HG03135 (cell line): ENCODE measurements at regions not wholly inside any gene's neighbourhood (a gene's known extent, or its start where the extent isn't known, plus 50 kb on each side); places are given as distances from the start of the nearest gene placed in this dataset.
A peak's percentile ranks its signal among the peaks of the same experiment; 100 is the strongest.

Experiments used
- ATAC-seq: cut with Tn5 transposase; IDR thresholded peaks from one replicate; pipeline ENCODE4 v1.9.1; 2021; ENCODE audit warnings: mild to moderate bottlenecking, moderate library complexity; ENCODE audit not compliant: unreplicated experiment

DNA sequence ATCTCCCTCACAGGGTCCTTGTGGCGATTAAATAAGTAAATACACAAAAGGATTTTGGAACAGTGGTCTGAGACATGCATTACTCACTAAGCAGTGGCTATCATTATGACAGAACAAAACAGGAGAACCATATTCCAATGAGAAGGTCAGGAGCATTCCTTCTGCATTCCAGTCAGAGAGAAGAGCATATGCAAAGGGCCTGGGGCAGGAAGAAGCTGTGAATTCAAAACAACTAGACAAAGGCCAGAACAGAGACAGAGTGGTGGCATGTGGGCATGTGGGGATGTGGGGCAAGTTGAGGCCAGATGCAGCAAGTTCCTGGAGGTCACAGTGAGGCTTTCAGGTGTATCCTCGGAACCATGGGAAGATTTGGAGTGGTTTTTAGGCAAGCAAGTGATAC lies 70.1 kb upstream of the VRK1 start:
- no peak for ATAC-seq

DNA sequence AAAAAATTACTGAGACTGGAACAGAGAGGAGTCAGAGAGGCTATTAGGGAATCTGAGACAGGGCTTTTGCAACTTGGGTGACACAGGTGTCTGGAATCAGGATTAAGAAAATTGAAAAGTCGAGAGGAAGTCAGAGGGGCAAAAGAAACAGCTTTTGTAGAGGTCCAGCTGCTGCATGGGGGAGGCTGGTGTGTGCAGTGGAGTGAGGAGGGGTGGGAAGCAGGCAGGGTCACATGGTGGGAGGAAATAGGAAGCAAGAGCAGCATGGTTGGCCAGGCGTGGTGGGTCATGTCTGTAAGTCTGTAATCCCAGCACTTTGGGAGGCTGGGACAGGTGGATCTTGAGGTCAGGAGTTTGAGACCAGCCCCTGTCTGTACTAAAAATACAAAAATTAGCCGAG lies 69.7 kb upstream of the VRK1 start:
- ATAC-seq, result no peak

DNA sequence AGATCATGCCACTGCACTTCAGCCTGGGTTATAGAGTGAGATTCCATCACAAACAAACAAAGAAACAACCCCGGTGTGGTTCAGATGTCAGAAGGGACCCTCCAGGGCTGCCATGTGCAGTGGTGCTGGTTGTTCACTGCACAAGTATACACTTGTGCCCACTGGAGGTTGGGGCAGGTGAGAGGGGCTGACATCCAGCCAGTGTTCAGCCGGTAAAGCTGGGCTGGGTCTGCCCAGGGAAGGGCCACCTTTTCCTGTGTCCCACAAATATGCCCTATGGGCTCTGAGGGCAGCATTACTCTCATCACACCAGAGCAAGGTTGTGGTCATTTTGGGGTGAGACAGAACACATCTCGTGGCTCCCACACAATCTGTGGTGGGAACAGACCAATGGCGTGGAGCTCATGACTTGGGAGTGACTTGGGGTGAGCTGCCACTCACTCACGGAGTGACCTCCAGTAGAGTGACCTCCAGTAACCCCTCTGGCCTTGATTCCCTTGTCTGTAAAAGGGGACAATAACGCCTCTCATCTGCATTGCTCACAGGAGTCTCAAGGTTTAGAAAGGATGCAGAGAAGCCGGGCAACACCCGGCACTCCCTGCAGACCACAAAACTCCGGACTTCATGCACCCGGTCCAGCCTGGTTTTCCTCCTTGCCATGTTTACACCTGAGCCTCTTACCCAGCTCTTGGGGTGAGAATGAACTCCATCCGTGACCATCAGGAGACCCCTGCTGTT lies 69.0 kb upstream of the VRK1 start:
- no peak for ATAC-seq

DNA sequence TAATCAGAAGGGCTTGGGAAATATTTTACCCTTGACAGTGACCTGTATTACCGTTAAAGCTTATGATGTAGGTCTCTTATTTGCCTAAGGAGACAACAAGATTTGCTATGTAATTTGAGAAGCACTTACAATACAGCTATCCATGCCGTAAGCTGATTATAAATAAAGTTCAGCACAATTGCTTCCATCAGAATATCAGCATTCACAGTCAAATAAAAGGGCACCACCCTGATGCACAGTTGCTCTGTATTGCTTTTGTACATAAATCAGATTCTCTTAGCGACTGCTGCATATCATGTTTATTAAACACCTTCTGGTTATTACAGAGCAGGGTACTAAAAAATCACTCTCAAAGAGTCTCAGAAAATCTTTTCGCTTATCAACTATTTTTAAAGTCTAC lies 67.3 kb upstream of the VRK1 start:
- no peak for ATAC-seq

DNA sequence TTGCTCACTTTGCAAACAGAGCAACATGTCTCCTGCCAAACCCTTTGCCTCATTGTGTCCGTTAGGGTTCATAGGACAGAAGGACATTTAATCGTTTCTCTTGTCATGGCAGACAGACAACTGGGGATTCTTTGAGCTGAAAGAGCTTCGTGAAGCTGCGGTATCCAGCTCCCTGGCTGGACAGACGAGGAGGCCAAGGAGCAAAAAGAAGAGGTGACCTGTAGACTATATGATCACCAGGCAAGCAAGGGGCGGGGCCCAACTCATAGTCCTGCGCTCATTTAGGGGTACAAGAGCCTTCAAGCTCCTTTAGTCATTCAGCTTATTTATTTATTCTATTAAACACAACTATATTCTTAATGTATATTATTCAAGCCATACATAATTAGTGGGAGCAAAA lies 66.8 kb upstream of the VRK1 start:
- ATAC-seq, result no peak

DNA sequence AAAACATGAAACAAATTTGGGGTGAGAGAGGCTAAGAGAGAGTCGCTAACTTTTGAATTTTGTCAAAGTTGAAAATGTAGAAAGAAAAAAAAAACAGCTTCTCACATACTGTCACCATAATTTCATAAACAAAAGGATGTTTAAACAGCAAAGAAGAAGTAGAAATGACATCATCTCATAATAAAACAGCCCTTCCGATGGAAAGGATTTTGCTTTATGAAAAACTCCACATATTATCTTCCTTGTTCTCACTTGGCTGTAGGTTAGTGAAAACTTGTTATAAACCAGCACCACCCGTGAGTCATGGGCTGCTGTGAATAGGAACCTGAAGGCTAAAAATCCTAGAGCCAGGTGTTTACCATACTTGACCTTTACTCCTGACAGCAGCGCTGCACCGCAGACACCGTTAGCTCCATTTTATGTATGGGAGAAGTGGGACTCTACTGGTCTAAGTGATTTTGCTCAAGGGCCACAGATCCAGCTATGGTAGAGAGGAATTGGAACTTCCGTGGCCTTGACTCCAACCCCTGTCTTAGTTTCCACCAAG lies 63.0 kb upstream of the VRK1 start:
- no peak for ATAC-seq

DNA sequence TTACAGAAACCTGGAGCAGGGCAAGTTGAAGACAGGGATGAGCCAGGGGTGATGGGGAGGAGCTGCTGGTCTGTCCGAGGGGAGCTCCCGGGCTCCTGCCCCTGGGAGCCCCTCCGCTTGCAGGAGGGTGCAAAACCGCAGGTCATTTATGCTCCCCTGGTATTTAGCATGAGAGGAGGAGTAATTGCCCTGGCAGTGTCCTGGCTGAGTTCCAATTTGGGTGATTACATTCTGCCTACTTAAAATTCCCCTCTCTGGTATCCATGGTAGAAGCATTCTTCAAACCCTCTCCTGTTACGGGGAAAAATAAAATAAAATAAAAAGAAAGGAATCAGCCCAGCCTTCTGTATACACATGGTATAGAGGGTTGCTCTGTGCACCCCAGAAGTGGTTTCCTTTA lies 61.7 kb upstream of the VRK1 start:
- no peak for ATAC-seq

DNA sequence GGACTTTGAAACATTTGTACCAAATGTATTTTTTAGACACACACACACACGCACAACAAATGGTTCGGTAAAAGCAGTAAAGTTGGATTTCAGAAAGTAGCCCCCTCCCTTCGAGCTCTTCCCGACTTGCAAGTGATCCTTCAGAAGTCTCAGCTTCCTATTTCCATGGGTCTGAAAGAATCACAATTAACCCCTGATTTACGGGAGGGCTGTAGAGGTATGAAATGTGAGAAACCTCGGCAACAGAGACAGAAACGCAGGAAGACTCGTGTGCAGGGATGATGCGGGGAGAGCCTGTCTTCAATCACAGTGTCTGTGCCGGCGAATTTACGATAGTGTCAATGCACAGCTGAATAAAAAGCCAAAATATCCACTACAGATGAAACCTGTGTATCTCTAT lies 60.7 kb upstream of the VRK1 start:
- ATAC-seq, result no peak

DNA sequence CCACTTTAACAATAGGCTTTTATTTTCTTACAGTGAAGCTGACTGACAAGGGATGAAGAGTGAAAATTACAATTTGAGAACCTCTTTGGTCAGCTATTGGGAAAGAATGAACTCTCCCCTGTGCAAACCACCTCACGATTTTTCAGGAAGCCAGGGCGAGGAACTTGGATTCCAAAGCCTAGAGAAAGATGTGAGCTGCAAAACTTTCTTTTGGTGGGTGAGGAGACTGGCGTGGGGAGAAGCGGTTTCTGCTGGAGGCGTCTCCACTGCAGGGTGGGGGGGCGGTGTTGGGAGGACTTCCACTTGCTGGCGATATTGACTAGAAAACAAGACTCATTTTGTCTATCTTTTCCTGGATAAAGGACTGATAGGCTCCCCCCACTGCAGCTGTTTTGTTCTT lies 59.3 kb upstream of the VRK1 start:
- ATAC-seq, result no peak

DNA sequence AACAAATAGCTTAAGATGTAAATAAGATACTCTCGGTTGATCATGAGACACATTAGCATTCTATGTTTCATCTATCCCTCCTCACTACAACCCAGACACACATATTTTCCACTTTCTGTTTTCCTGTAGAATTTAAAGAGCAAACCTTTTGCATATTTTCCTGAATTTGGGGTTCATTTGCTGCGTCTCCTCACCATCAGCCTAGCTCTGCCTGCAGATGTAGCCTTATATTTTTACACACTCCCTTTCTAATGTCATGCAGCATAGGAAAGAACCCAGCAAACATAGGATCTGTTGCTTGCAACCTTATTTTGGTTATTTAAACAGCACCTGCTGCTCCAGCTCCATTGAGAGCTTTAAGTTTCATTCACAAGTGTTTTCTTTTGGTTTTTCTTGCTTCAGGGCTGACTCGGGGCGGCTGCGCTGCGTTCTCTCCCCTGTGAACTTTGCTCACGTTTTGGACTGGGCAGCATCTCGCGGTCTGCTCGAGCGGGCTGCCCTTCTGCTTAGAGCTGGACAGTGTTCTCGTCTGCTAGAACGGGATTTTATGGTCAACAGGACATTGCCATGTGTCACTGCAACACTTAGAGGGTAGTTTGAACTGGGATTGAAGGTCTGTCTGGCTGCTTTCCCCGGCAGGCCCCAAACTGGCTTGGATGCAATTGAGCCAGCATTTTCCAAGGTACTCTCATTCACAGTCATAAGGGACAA lies 57.8 kb upstream of the VRK1 start:
- ATAC-seq, result no peak

DNA sequence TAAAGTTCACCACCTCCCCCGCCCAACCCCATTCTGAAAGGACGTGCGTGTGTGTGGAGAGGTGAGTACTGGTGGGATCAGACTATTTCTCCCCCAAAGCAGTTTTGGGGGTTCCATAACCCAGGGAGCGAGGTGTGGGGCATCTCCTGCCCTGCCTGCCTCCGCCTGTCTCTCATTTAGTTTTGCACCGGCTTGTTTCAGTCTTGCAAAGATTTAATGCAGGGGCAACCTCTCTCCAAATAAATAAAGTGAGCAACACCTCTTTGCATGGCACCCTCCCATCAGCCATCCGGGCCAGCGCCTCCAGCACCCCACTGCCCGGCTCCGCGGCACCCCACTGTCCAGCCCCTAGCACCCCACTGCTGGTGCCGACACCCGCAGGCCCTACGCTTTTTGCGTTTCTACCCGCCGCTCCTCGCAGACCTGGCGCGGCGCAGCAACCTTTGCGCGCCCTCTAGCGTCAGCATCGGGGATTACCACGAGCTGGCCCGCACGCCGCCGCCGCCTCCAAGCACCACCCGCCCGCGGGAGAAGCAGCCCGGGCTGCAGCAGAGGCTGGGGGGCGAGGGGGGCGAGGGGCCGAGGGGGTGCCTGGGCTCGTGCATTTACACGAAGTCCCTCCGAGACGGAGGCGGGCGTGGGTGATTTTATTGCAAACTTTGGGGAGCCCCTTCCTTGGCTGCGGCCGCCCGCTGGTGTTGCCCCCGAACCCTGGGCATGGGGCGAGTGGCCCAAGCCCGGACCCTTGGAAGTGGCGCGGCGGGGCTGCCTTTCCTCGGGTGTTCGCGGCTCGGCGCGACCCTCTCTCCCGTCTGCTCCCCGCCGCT lies 55.8 kb upstream of the VRK1 start:
- peak; percentile 84 for ATAC-seq

DNA sequence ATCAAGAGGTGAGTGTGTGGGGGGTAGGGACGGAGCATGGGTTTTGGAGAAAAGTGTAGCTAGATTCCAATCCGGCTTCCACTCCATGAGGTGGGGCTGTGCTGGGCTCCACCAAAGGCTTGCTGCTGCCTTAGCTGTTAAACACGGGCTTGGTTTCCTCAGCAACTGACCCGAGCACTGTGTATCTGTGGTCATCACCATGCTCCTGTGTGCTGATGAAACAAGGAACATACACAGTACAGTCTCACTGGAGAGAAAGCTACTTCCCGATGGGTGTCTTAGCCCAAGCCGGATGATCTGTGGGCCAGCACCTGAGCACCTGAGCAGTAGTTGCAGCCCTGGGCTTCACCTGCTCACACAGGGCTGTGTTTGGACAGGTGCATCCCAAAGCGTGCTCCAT lies 52.9 kb upstream of the VRK1 start:
- no peak for ATAC-seq

DNA sequence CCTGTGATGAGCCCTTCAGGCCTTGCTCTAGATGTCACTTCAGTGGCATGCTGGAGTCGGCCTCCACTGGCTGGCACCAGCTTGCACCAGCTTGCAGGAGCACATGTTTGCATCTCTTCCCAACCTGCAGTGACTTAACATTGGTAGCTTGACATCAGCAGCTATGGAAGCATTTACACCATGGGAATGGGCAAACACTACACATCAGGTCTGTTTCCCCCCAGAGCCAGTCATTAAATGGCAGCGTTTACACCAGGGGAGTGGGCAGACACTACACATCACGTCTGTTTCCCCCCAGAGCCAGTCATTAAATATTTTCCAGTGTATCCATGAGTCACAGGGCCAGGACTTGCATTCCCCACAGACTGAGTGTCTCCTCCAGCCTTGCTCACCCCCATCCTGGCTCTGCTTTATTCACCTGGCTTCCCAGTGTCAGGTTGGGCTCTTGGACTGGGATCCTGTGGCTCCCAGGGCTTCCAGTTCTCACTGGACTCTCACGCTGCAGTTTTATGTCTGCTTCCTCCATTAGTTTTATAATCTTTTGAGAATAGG lies 51.6 kb upstream of the VRK1 start:
- no peak for ATAC-seq

DNA sequence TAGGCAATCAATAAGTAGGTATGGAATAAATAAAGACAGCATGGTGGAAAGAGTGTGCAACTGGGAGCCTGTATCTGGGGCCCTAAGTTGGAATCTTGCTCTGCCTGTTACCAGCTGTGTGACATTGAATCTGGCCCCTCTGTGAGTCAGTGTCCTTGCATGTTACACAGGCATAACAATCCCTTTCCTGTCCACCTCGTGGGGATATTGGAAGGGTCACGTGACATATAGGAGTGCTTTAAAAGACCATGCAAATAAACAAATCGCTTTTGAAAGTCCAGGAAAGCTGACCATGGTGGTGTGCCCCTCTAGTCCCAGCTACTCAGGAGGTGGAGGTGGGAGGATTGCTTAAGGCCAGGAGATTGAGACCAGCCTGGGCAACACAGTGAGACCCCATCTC lies 51.1 kb upstream of the VRK1 start:
- no peak for ATAC-seq

DNA sequence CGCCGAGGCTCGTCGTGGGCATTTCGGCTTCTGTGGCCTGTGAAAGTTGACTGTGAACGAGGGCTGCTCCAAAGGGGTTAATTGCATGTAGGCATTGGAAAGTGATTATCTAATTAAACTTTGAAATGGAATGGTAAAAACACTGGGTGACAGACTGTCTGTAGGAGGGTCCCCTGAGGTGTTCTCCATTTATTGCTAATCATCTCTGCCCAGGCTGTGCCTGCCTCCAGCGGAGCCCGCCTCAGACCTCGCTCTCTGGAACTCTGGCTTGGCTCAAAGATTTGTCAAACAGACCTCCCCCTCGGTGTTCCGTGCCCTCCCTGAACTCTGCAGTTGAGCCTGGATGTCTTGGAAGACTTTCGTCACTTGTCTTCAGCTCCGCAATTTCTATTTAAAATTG lies 50.2 kb upstream of the VRK1 start:
- ATAC-seq, result no peak
